NB4 (cell line): ENCODE measurements at regions not wholly inside any gene's neighbourhood (a gene's known extent, or its start where the extent isn't known, plus 50 kb on each side); places are given as distances from the start of the nearest gene placed in this dataset.

Source experiments
- POLR2A ChIP-seq: IDR thresholded peaks from 2 replicates; pipeline ENCODE4 v1.6.1; 2011; ENCODE audit warnings: mild to moderate bottlenecking; ENCODE audit not compliant: insufficient read length; ENCODE audit errors: extremely low read depth
- TF ChIP-seq, protein P1 (sequence below): IDR thresholded peaks from one replicate; pipeline ENCODE4 v1.5.1; 2012; ENCODE audit warnings: low read depth, low read length

DNA sequence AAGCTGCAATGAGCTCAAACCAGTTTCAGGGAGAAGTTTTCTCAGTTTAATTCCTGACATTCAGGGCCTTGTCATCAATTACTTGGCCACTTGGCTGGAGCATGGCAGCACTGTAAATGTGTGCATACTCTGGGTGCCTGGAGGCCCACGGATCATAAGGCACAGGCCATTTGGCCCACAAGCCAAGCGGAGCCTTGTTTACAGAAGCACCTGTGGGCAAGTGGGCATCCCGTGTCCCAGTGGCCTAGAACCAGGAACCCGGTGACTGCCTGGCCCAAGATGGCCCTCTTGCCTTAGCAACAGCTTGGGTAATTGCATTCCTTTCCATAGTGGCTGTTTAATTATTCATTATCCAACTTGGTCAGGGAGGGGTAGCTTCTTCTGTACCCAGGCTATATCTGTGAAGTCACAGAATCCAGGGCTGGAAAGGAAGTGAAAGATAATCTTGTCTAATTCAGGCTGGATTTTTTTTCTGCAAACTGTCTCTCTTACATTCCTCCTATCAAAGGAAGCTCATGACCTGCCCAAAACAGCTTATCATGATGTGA is 426.4 kb upstream of the ZMIZ1 start:
- TF ChIP-seq, protein P1, sequence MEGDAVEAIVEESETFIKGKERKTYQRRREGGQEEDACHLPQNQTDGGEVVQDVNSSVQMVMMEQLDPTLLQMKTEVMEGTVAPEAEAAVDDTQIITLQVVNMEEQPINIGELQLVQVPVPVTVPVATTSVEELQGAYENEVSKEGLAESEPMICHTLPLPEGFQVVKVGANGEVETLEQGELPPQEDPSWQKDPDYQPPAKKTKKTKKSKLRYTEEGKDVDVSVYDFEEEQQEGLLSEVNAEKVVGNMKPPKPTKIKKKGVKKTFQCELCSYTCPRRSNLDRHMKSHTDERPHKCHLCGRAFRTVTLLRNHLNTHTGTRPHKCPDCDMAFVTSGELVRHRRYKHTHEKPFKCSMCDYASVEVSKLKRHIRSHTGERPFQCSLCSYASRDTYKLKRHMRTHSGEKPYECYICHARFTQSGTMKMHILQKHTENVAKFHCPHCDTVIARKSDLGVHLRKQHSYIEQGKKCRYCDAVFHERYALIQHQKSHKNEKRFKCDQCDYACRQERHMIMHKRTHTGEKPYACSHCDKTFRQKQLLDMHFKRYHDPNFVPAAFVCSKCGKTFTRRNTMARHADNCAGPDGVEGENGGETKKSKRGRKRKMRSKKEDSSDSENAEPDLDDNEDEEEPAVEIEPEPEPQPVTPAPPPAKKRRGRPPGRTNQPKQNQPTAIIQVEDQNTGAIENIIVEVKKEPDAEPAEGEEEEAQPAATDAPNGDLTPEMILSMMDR = no peak
- no peak for TF ChIP-seq POLR2A
